ENCODE measurements at regions not wholly inside any gene's neighbourhood (a gene's known extent, or its start where the extent isn't known, plus 50 kb on each side); places are given as distances from the start of the nearest gene placed in this dataset.
"Not testable (repeated sequence)": the region's sequence is repeated elsewhere in the genome, so short reads cannot be mapped to it uniquely, and the experiment has no call there.

GRCh38 chr3:137695351-137695750 lies 68.8 kb upstream of the SOX14 start:
- H3K36me3 ChIP-seq (ENCODE audit: control insufficient read depth, insufficient read depth, low read length) = no peaks in the 10 kb centered on the region
- Mint-ChIP-seq H3K4me1 (ENCODE audit: low read depth, unreplicated experiment) (no peaks in the 10 kb centered on the region), H3K27ac (ENCODE audit: unreplicated experiment) (no peak overlapping the region), H3K36me3 (ENCODE audit: insufficient read depth, unreplicated experiment) (no peaks in the 10 kb centered on the region), H3K9me3 (ENCODE audit: unreplicated experiment) (no peaks in the 10 kb centered on the region), H3K27me3 (ENCODE audit: insufficient read depth, unreplicated experiment) (peaks cover 19% of the 10 kb centered on the region), H3K4me3 (ENCODE audit: unreplicated experiment) (no peak overlapping the region)
- no TSS peak for BruUV-seq (replicated peaks)
- H3K9me3 ChIP-seq = no peaks in the 10 kb centered on the region
- intact Hi-C loops (cut with micrococcal nuclease; ENCODE audit: unreplicated experiment) = no loop called here
- CTCF ChIA-PET = no interaction called here
- no peak for DNase-seq
- H3K4me1 ChIP-seq = no peaks in the 10 kb centered on the region
- POLR2A ChIA-PET = no interaction called here
- no peaks in the 10 kb centered on the region for H3K27me3 ChIP-seq (replicated peaks; ENCODE audit: control insufficient read depth, insufficient read depth, low read length)
- no peak for TF ChIP-seq CTCF (IDR thresholded peaks at IDR 0.05; ENCODE audit: insufficient read depth in 1 of 2, low read depth in 1 of 2, low read length in 1 of 2, severe bottlenecking in 1 of 2, unreplicated experiment in 1 of 2)
- H3K4me3 ChIP-seq (ENCODE audit: low read depth, low read length) = no peak overlapping the region

- ChIA-PET POLR2A (no interaction called here), CTCF (interaction anchor here (0.8 kb wide), 1 partner anchor 84 kb away, joined by 5 read pairs; no protein-coding TSS in a partner anchor)
- Histone ChIP-seq H3K4me3 (ENCODE audit: low read depth, low read length) (no peak overlapping the region), H3K9me3 (no peaks in the 10 kb centered on the region), H3K27me3 (replicated peaks; ENCODE audit: control insufficient read depth, insufficient read depth, low read length) (no peaks in the 10 kb centered on the region), H3K36me3 (ENCODE audit: control insufficient read depth, insufficient read depth, low read length) (no peaks in the 10 kb centered on the region), H3K4me1 (no peaks in the 10 kb centered on the region)
- no peaks in the 10 kb centered on the region for H3K4me1 Mint-ChIP-seq (ENCODE audit: low read depth, unreplicated experiment)
- H3K36me3 Mint-ChIP-seq (ENCODE audit: insufficient read depth, unreplicated experiment) = no peaks in the 10 kb centered on the region
- intact Hi-C loops (cut with micrococcal nuclease; ENCODE audit: unreplicated experiment) = loop anchor here (1.0 to 5.0 kb wide), 3 partner anchors 83 to 343 kb away; no protein-coding TSS in a partner anchor
- H3K4me3 Mint-ChIP-seq (ENCODE audit: unreplicated experiment) = no peak overlapping the region
- peaks cover 14% of the 10 kb centered on the region for H3K27me3 Mint-ChIP-seq (ENCODE audit: insufficient read depth, unreplicated experiment)
- H3K9me3 Mint-ChIP-seq (ENCODE audit: unreplicated experiment) = no peaks in the 10 kb centered on the region
- no peak overlapping the region for H3K27ac Mint-ChIP-seq (ENCODE audit: unreplicated experiment)
- BruUV-seq (replicated peaks) = no TSS peak
- TF ChIP-seq CTCF (IDR thresholded peaks at IDR 0.05; ENCODE audit: insufficient read depth in 1 of 2, low read depth in 1 of 2, low read length in 1 of 2, severe bottlenecking in 1 of 2, unreplicated experiment in 1 of 2) = peak; percentile 42 to 58
- peak in 1 of 2 experiments; percentile 9 for DNase-seq
Measured at GRCh38 chr3:137709011-137709601, 55.0 kb upstream of the SOX14 start.

- H3K4me1 Mint-ChIP-seq (ENCODE audit: low read depth, unreplicated experiment); H3K9me3 ChIP-seq; H3K27me3 ChIP-seq (replicated peaks; ENCODE audit: control insufficient read depth, insufficient read depth, low read length); H3K4me3 ChIP-seq (ENCODE audit: low read depth, low read length); POLR2A ChIA-PET; H3K9me3 Mint-ChIP-seq (ENCODE audit: unreplicated experiment); BruUV-seq (replicated peaks); intact Hi-C loops (cut with micrococcal nuclease; ENCODE audit: unreplicated experiment); H3K36me3 Mint-ChIP-seq (ENCODE audit: insufficient read depth, unreplicated experiment); H3K4me1 ChIP-seq; H3K36me3 ChIP-seq (ENCODE audit: control insufficient read depth, insufficient read depth, low read length); CTCF ChIA-PET; H3K27me3 Mint-ChIP-seq (ENCODE audit: insufficient read depth, unreplicated experiment); H3K27ac Mint-ChIP-seq (ENCODE audit: unreplicated experiment); DNase-seq; H3K4me3 Mint-ChIP-seq (ENCODE audit: unreplicated experiment): not testable (repeated sequence)
Measured at GRCh38 chr3:137713965-137714364, 50.1 kb upstream of the SOX14 start.

Data from Caco-2 (cell line).